ENCODE measurements at regions not wholly inside any gene's neighbourhood (a gene's known extent, or its start where the extent isn't known, plus 50 kb on each side); places are given as distances from the start of the nearest gene placed in this dataset.

DNA sequence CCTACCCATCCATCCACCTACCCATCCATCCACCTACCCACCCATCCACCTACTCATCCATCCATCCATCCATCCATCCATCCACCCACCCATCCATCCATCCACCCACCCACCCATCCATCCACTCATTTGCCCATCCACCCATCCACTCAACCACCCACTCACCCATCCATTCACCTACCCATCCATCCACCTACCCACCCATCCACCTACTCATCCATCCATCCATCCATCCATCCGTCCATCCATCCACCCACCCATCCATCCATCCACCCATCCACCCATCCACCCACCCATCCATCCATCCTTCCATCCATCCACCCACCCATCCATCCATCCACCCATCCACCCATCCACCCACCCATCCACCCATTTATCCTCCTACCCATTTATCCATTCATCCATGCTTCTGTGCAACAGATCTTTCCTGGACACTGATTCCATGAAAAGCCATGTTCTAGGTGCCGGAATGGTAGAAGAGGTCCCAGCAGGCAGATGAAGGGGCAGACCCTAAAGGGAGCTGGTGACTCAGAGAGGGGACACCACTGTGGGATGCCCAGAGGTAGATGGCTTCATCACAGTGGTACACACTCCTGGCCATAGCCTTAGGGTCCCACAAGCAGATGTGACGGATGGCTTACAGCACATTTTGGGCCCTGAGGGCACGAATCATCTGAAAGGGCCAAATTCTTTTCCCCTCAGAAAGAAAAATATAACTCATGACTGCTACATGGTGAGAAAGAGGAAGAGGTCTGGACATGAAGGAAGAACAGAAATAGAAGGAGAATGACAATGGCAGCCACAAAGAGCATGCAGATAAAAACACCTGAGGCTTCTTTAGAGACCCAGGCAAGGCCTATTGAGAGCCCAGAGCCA, 76.0 kb downstream of the KCTD15 start:
- Mint-ChIP-seq H3K4me3 (ENCODE audit: low read depth) (no peak overlapping the region), H3K27me3 (peaks cover 19% of the 10 kb centered on the region), H3K9me3 (ENCODE audit: low read depth) (no peaks in the 10 kb centered on the region), H3K4me1 (ENCODE audit: low read depth) (peaks cover 8% of the 10 kb centered on the region), H3K36me3 (ENCODE audit: insufficient read depth) (no peaks in the 10 kb centered on the region), H3K27ac (no peak overlapping the region)
- DNase-seq (ENCODE audit: low spot score, unreplicated experiment): no peak
- TF ChIP-seq, protein P1, sequence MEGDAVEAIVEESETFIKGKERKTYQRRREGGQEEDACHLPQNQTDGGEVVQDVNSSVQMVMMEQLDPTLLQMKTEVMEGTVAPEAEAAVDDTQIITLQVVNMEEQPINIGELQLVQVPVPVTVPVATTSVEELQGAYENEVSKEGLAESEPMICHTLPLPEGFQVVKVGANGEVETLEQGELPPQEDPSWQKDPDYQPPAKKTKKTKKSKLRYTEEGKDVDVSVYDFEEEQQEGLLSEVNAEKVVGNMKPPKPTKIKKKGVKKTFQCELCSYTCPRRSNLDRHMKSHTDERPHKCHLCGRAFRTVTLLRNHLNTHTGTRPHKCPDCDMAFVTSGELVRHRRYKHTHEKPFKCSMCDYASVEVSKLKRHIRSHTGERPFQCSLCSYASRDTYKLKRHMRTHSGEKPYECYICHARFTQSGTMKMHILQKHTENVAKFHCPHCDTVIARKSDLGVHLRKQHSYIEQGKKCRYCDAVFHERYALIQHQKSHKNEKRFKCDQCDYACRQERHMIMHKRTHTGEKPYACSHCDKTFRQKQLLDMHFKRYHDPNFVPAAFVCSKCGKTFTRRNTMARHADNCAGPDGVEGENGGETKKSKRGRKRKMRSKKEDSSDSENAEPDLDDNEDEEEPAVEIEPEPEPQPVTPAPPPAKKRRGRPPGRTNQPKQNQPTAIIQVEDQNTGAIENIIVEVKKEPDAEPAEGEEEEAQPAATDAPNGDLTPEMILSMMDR (IDR thresholded peaks at IDR 0.05; ENCODE audit: unreplicated experiment): no peak

DNA sequence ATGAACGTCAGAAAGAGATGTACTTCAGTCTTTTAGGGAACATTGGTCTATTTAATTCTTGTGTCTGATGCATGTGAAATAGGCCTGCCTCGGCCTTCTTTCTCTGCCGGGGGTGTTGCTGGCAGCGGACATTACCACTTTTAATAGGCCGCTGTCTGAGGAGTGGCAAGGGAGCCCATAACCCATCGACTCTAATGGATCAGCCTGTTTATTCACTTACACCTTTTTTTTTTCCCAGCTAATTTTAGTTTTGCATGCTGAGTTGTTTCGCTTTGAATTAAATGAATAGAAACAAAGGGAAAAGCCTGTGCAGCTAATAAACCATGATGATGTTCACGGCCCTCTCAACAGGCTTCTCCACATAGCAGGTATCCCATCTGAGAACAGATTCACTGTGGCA, 78.4 kb downstream of the KCTD15 start:
- Mint-ChIP-seq H3K4me3 (ENCODE audit: low read depth) (no peak overlapping the region), H3K36me3 (ENCODE audit: insufficient read depth) (no peaks in the 10 kb centered on the region), H3K27ac (no peak overlapping the region), H3K27me3 (peaks cover 12% of the 10 kb centered on the region), H3K4me1 (ENCODE audit: low read depth) (peaks cover 2% of the 10 kb centered on the region), H3K9me3 (ENCODE audit: low read depth) (no peaks in the 10 kb centered on the region)
- no peak for DNase-seq (ENCODE audit: low spot score, unreplicated experiment)
- TF ChIP-seq, protein P1 (IDR thresholded peaks at IDR 0.05; ENCODE audit: unreplicated experiment): no peak

DNA sequence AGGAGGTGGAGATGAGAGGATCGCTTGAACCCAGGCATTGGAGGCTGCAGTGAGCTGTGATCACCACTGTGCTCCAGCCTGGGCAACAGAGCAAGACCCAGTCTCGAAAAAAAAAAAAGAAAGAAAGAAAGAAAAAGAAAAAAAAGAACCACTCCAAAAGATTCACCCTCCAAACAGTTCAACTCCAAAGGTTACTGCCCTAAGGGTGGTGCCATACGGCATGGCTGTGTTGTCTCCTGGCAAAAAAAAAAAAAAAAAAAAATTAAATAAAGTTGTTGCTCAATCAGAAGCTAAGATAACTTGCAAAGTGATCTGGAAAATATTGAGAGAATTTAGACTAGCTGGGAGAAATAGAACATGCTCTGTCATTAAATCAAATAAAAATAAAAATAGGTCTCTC, 79.5 kb downstream of the KCTD15 start:
- TF ChIP-seq, protein P1 (IDR thresholded peaks at IDR 0.05; ENCODE audit: unreplicated experiment): no peak
- peaks cover 12% of the 10 kb centered on the region for H3K27me3 Mint-ChIP-seq
- H3K4me1 Mint-ChIP-seq (ENCODE audit: low read depth): peaks cover 2% of the 10 kb centered on the region
- DNase-seq (ENCODE audit: low spot score, unreplicated experiment): no peak
- no peaks in the 10 kb centered on the region for H3K36me3 Mint-ChIP-seq (ENCODE audit: insufficient read depth)
- H3K27ac Mint-ChIP-seq: no peak overlapping the region
- no peaks in the 10 kb centered on the region for H3K9me3 Mint-ChIP-seq (ENCODE audit: low read depth)
- no peak overlapping the region for H3K4me3 Mint-ChIP-seq (ENCODE audit: low read depth)

DNA sequence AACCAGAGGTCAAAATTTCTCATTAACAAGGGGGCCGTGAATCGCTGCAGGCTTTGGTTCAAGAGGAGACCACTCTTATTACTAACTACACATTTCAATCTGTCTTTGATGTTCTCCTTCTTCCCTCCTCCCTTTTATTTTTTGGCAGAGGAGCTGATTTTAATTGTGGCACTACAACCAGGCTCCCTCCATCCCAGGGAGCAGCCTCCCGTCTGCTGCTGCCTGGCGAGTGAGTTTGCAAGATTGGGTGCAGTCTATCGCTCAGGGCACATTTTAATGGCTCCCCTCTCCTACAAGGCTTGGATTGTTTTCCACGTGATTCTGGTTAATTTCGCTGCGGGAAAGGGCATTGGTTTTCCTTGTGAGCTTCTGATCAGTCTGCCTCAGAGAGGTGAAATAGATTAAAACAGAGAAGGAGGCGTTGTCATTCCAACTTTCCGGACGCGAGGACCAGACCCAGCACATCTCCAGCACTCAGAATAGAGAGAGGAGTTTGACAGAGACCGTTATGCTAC, 81.4 kb downstream of the KCTD15 start:
- no peak for DNase-seq (ENCODE audit: low spot score, unreplicated experiment)
- H3K9me3 Mint-ChIP-seq (ENCODE audit: low read depth): no peaks in the 10 kb centered on the region
- H3K4me1 Mint-ChIP-seq (ENCODE audit: low read depth): peaks cover 2% of the 10 kb centered on the region
- no peaks in the 10 kb centered on the region for H3K36me3 Mint-ChIP-seq (ENCODE audit: insufficient read depth)
- no peak overlapping the region for H3K27ac Mint-ChIP-seq
- TF ChIP-seq, protein P1 (IDR thresholded peaks at IDR 0.05; ENCODE audit: unreplicated experiment): no peak
- H3K4me3 Mint-ChIP-seq (ENCODE audit: low read depth): no peak overlapping the region
- peaks cover 12% of the 10 kb centered on the region for H3K27me3 Mint-ChIP-seq

DNA sequence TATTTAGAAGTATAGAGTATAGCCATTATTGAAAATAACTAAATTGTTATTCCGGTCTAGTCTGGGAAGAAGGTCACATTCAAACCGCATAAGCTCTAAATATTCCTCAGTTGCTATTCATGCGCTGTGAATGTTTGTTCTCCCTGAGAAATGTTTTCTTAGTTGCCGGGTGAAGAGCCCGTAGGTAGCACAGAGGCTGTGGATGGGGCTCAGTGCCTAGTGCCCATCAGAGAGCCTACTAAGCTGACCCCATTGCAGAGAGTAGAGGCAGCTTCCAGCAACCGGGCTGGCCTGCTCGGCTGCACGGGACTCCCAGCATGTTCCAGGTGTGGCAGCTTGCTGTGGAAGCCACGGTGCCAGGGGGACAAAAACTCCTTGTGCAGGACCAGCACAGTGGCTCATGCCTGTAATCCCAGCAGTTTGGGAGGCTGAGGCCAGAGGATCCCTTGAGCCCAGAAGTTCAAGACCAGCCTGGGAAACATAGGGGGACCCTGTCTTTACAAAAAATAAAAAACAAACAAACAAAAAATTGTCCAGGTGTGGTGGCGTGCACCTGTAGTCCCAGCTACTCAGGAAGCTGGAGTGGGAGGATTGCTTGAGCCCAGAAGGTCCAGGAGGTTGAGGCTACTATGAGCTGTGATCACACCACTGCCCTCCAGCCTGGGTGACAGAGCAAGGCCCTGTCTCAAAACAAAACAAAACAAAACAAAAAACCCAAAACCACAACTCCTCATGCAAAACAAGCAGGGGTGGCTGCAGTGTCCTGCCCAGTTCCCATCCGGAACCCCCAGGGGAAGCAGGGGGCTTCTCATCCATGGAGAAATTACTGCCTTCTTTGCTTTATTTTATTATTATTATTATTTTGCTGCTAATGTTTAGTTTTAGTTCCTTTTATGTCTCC, 82.5 kb downstream of the KCTD15 start:
- Mint-ChIP-seq H3K27ac (no peak overlapping the region), H3K36me3 (ENCODE audit: insufficient read depth) (no peaks in the 10 kb centered on the region), H3K4me3 (ENCODE audit: low read depth) (no peak overlapping the region), H3K27me3 (peaks cover 12% of the 10 kb centered on the region), H3K9me3 (ENCODE audit: low read depth) (no peaks in the 10 kb centered on the region), H3K4me1 (ENCODE audit: low read depth) (peaks cover 7% of the 10 kb centered on the region)
- TF ChIP-seq, protein P1 (IDR thresholded peaks at IDR 0.05; ENCODE audit: unreplicated experiment): no peak
- DNase-seq (ENCODE audit: low spot score, unreplicated experiment): no peak
